GM18526 (cell line): ENCODE measurements at regions not wholly inside any gene's neighbourhood (a gene's known extent, or its start where the extent isn't known, plus 50 kb on each side); places are given as distances from the start of the nearest gene placed in this dataset.

Source experiments
- POLR2A ChIP-seq: IDR thresholded peaks from 3 replicates; pipeline ENCODE4 v1.6.1; 2011; ENCODE audit not compliant: insufficient read length; ENCODE audit errors: extremely low read depth

GRCh38 chr19:27635401-27635800, 1577.5 kb downstream of the UQCRFS1 start:
- TF ChIP-seq POLR2A: no peak

- TF ChIP-seq POLR2A: no peak
Measured at GRCh38 chr19:27618006-27618405, 1594.9 kb downstream of the UQCRFS1 start.

- no peak for TF ChIP-seq POLR2A
Measured at GRCh38 chr19:27580906-27581305, 1632.0 kb downstream of the UQCRFS1 start.
